ENCODE measurements at regions not wholly inside any gene's neighbourhood (a gene's known extent, or its start where the extent isn't known, plus 50 kb on each side); places are given as distances from the start of the nearest gene placed in this dataset.
"Not testable (repeated sequence)": the region's sequence is repeated elsewhere in the genome, so short reads cannot be mapped to it uniquely, and the experiment has no call there.

DNA sequence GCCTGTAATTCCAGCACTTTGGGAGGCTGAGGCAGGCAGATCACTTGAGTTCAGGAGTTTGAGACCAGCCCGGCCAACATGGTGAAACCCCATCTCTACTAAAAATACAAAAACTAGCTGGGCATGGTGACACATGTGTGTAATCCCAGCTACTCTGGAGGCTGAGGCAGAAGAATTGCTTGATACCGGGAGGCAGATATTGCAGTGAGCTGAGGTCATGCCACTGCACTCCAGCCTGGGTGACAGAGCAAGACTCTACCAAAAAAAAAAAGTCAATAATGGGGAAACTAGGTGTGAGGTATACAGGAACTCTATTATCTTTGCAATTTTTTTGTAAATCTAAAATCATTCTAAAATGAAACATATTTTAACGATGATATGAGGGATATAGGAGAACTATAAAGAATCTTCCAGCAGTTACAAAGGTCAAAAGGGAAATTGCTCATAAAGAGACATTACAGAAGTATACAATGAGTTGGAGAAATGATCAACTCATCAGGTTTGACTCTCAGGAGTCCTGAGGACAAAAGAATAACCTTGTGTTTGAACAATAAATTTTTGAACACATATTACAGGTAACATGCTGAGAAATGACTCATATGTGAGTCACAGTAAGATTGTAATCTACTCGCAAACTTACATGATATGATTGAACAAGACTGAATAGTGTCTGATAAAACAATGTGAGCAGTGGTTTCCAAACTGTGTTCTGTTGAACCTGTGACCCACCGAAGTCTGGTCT lies 272.6 kb downstream of the FGFR2 start:
- Mint-ChIP-seq H3K4me3 (no peak overlapping the region), H3K9me3 (no peaks in the 10 kb centered on the region), H3K27me3 (no peaks in the 10 kb centered on the region), H3K27ac (no peak overlapping the region), H3K36me3 (ENCODE audit: low read depth) (no peaks in the 10 kb centered on the region), H3K4me1 (no peaks in the 10 kb centered on the region)
- intact Hi-C loops (cut with micrococcal nuclease), result no loop called here
- DNase-seq, result no peak

GRCh38 chr10:121326905-121327304 lies 271.3 kb downstream of the FGFR2 start:
- H3K9me3 Mint-ChIP-seq, result no peaks in the 10 kb centered on the region

GRCh38 chr10:121327727-121328126 lies 270.5 kb downstream of the FGFR2 start:
- no peaks in the 10 kb centered on the region for H3K36me3 Mint-ChIP-seq (ENCODE audit: low read depth)
- no peak overlapping the region for H3K4me3 Mint-ChIP-seq
- intact Hi-C loops (cut with micrococcal nuclease), result no loop called here
- no peaks in the 10 kb centered on the region for H3K9me3 Mint-ChIP-seq
- no peaks in the 10 kb centered on the region for H3K4me1 Mint-ChIP-seq
- no peaks in the 10 kb centered on the region for H3K27me3 Mint-ChIP-seq
- DNase-seq, result no peak
- H3K27ac Mint-ChIP-seq, result no peak overlapping the region

More at GRCh38 chr10:121326905-121327304, 271.3 kb downstream of the FGFR2 start:
- Mint-ChIP-seq H3K4me3 (no peak overlapping the region), H3K4me1 (no peaks in the 10 kb centered on the region), H3K27me3 (no peaks in the 10 kb centered on the region), H3K27ac (no peak overlapping the region), H3K36me3 (ENCODE audit: low read depth) (no peaks in the 10 kb centered on the region)
- intact Hi-C loops (cut with micrococcal nuclease), result no loop called here
- DNase-seq, result no peak

DNA sequence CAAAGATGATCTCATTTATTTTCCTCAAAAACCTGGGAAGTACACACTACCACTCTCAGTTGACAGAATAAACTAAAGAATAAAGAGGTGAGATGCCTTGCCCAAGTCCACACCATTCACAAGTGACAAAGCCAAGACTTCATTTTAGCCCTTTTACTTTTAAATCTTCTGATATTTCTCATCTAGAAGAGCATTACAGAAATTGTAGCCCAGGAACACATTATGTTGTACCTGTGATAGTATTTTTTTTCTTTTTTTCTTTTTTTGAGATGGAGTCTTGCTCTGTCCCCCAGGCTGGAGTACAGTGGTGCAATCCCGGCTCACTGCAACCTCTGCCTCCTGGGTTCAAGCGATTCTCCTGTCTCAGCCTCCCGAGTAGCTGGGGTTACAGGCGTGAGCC lies 268.6 kb downstream of the FGFR2 start:
- DNase-seq; H3K27me3 Mint-ChIP-seq; H3K9me3 Mint-ChIP-seq; intact Hi-C loops (cut with micrococcal nuclease); H3K4me3 Mint-ChIP-seq; H3K4me1 Mint-ChIP-seq; H3K27ac Mint-ChIP-seq; H3K36me3 Mint-ChIP-seq (ENCODE audit: low read depth): not testable (repeated sequence)

GRCh38 chr10:121330563-121330962 lies 267.7 kb downstream of the FGFR2 start:
- Mint-ChIP-seq H3K27ac (no peak overlapping the region), H3K4me1 (no peaks in the 10 kb centered on the region), H3K4me3 (no peak overlapping the region), H3K36me3 (ENCODE audit: low read depth) (no peaks in the 10 kb centered on the region), H3K9me3 (no peaks in the 10 kb centered on the region), H3K27me3 (no peaks in the 10 kb centered on the region)
- intact Hi-C loops (cut with micrococcal nuclease), result no loop called here
- DNase-seq, result no peak

- no peaks in the 10 kb centered on the region for H3K27me3 Mint-ChIP-seq
- H3K9me3 Mint-ChIP-seq, result no peaks in the 10 kb centered on the region
- no peak overlapping the region for H3K27ac Mint-ChIP-seq
- intact Hi-C loops (cut with micrococcal nuclease), result no loop called here
- no peak for DNase-seq
- no peak overlapping the region for H3K4me3 Mint-ChIP-seq
- no peaks in the 10 kb centered on the region for H3K36me3 Mint-ChIP-seq (ENCODE audit: low read depth)
- no peaks in the 10 kb centered on the region for H3K4me1 Mint-ChIP-seq
These were observed 265.9 kb downstream of the FGFR2 start for GRCh38 chr10:121332353-121332752.

DNA sequence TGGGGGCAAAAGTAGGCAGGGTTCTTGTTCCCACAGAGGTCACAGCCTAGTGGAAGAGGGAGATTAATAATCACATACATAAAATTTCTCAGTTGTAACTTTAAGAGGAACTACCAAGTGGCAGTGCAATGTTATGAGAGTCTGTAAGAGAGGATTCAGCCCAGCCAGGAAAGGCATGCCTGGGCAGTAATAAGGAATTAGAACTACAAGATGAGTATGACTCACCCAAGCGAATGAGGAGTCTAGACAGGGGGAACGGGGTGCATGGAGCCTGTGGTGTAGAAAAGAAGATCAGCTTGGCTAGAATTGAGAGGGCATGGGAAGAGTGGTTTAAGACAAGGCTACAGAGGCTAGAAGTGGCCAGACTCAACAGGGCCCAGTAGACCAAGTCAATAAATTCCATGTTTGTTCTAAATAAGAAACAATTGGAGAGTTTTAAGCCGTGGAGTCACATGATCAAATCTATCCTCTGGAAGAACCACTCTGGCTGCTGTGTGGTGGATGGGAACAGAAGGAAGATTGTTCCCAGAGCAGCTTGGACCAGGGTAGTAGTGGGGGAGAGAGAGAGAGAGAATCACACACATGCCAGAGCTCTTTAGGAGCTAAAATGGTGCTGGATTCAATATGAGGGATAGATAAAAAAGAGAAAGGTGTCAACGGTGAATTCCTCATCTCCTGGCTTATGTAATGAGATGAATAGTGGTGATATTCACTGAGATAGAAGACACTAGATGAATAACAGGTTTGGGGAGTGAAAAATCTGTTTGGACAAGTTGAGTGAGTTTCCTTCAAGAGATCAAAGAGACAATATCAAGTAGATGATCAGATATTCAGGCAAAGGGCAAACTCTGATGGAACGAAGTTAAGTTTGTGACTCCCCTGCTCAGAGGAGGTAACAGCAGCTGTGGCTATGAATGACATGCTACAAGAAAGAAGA lies 265.1 kb downstream of the FGFR2 start:
- intact Hi-C loops (cut with micrococcal nuclease), result no loop called here
- Mint-ChIP-seq H3K27ac (no peak overlapping the region), H3K4me3 (no peak overlapping the region), H3K4me1 (no peaks in the 10 kb centered on the region), H3K36me3 (ENCODE audit: low read depth) (no peaks in the 10 kb centered on the region), H3K27me3 (no peaks in the 10 kb centered on the region), H3K9me3 (no peaks in the 10 kb centered on the region)
- DNase-seq, result no peak

DNA sequence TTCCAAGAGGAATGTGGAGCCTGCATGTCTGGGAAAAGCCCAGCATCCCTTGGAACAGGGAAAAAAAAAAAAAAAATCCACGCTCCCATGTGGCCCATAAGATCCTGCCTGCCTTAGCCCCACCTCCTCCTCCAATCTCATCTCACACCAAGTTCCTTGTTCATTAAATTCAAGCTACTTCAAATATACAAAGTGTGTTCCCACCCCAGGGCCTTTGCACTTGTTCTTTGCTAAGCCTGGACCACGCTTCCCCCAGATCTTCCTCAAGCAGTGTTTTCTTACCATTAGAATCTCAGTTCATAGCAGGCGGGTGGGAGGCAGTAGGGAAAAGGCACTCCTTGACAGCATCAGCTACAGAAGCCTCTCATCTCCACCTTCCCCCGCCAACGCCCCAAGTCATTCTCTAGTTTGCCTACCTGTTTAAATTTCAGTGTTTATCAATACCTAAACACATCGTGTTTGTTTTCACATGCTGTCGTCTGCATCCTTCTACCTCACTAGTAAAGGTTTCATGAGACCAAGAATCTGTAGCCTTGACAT lies 262.8 kb downstream of the FGFR2 start:
- no peak for DNase-seq
- Mint-ChIP-seq H3K4me1 (no peaks in the 10 kb centered on the region), H3K9me3 (no peaks in the 10 kb centered on the region), H3K36me3 (ENCODE audit: low read depth) (no peaks in the 10 kb centered on the region), H3K27me3 (no peaks in the 10 kb centered on the region), H3K27ac (no peak overlapping the region), H3K4me3 (no peak overlapping the region)
- intact Hi-C loops (cut with micrococcal nuclease), result no loop called here

GRCh38 chr10:121337427-121337826 lies 260.8 kb downstream of the FGFR2 start:
- Mint-ChIP-seq H3K9me3 (no peaks in the 10 kb centered on the region), H3K27ac (no peak overlapping the region), H3K27me3 (no peaks in the 10 kb centered on the region), H3K4me1 (no peaks in the 10 kb centered on the region), H3K36me3 (ENCODE audit: low read depth) (no peaks in the 10 kb centered on the region), H3K4me3 (no peak overlapping the region)
- intact Hi-C loops (cut with micrococcal nuclease), result no loop called here
- no peak for DNase-seq

GRCh38 chr10:121338206-121338980 lies 259.9 kb downstream of the FGFR2 start:
- intact Hi-C loops (cut with micrococcal nuclease), result no loop called here
- H3K27ac Mint-ChIP-seq, result no peak overlapping the region
- H3K9me3 Mint-ChIP-seq, result no peaks in the 10 kb centered on the region

GRCh38 chr10:121339114-121339513 lies 259.1 kb downstream of the FGFR2 start:
- intact Hi-C loops (cut with micrococcal nuclease), result no loop called here
- no peak overlapping the region for H3K27ac Mint-ChIP-seq

More at GRCh38 chr10:121338206-121338980, 259.9 kb downstream of the FGFR2 start:
- Mint-ChIP-seq H3K4me1 (no peaks in the 10 kb centered on the region), H3K4me3 (no peak overlapping the region), H3K27me3 (no peaks in the 10 kb centered on the region), H3K36me3 (ENCODE audit: low read depth) (no peaks in the 10 kb centered on the region)
- no peak for DNase-seq

GRCh38 chr10:121340271-121340831 lies 257.9 kb downstream of the FGFR2 start:
- Mint-ChIP-seq H3K4me3 (no peak overlapping the region), H3K4me1 (no peaks in the 10 kb centered on the region), H3K9me3 (peaks cover 3% of the 10 kb centered on the region), H3K36me3 (ENCODE audit: low read depth) (no peaks in the 10 kb centered on the region), H3K27ac (no peak overlapping the region), H3K27me3 (no peaks in the 10 kb centered on the region)
- no peak for DNase-seq
- intact Hi-C loops (cut with micrococcal nuclease), result no loop called here

More at GRCh38 chr10:121339114-121339513, 259.1 kb downstream of the FGFR2 start:
- Mint-ChIP-seq H3K4me3 (no peak overlapping the region), H3K36me3 (ENCODE audit: low read depth) (no peaks in the 10 kb centered on the region), H3K4me1 (no peaks in the 10 kb centered on the region), H3K9me3 (no peaks in the 10 kb centered on the region), H3K27me3 (no peaks in the 10 kb centered on the region)
- no peak for DNase-seq

- H3K27ac Mint-ChIP-seq, result no peak overlapping the region
- H3K36me3 Mint-ChIP-seq (ENCODE audit: low read depth), result no peaks in the 10 kb centered on the region
These were observed 246.7 kb downstream of the FGFR2 start for GRCh38 chr10:121351540-121351939.

More at GRCh38 chr10:121351540-121351939, 246.7 kb downstream of the FGFR2 start:
- no peak for DNase-seq
- Mint-ChIP-seq H3K9me3 (no peaks in the 10 kb centered on the region), H3K4me1 (no peaks in the 10 kb centered on the region), H3K4me3 (no peak overlapping the region), H3K27me3 (no peaks in the 10 kb centered on the region)
- intact Hi-C loops (cut with micrococcal nuclease), result no loop called here

Data from activated CD4-positive, alpha-beta T cell treated with anti-CD3 and anti-CD28 coated beads, Interleukin-2, amount 10 ng/mL, durations not matched to agents 24 days and 14 days (primary cell).